SK-N-SH treated with all-trans-retinoic acid at 6 μM for 48 hours (cell line): ENCODE measurements at regions not wholly inside any gene's neighbourhood (a gene's known extent, or its start where the extent isn't known, plus 50 kb on each side); places are given as distances from the start of the nearest gene placed in this dataset.

Experiments
- ATAC-seq: fragments of 200-7000 bp; cut with Tn5 transposase; 3 replicates; pipeline ENCODE4 v1.9.1; 2020; ENCODE audit warnings: mild to moderate bottlenecking, moderate library complexity
- ARNTL ChIP-seq: fragments of 450-650 bp; formaldehyde crosslinking; IDR thresholded peaks from 2 replicates; pipeline ENCODE4 v1.5.0; 2020; ENCODE audit warnings: low read depth, mild to moderate bottlenecking, moderate library complexity, borderline replicate concordance
- BACH2 ChIP-seq: fragments of 250-450 bp; sonication (Bioruptor Pico); IDR thresholded peaks from 2 replicates; pipeline ENCODE4 v1.9.0; 2021; ENCODE audit warnings: mild to moderate bottlenecking, borderline replicate concordance
- CREB5 ChIP-seq: fragments of 250-450 bp; sonication (Bioruptor Pico); IDR thresholded peaks from 2 replicates; pipeline ENCODE4 v1.5.1; 2020; ENCODE audit warnings: low read depth, mild to moderate bottlenecking, moderate library complexity
- CSDC2 ChIP-seq: fragments of 250-450 bp; sonication (Bioruptor Pico); IDR thresholded peaks from 2 replicates; pipeline ENCODE4 v1.5.0; 2020; ENCODE audit warnings: mild to moderate bottlenecking, moderate library complexity
- CSRNP3 ChIP-seq: fragments of 250-450 bp; sonication (Bioruptor Pico); IDR thresholded peaks from 2 replicates; pipeline ENCODE4 v1.5.1; 2021; ENCODE audit warnings: mild to moderate bottlenecking, moderate library complexity
- ESRRG ChIP-seq: fragments of 250-450 bp; sonication (Bioruptor Pico); IDR thresholded peaks from 2 replicates; pipeline ENCODE4 v1.6.1; 2021; ENCODE audit warnings: mild to moderate bottlenecking
- GLIS3 ChIP-seq: fragments of 250-450 bp; sonication (Bioruptor Pico); IDR thresholded peaks from 2 replicates; pipeline ENCODE4 v1.5.0; 2020; ENCODE audit warnings: mild to moderate bottlenecking, moderate library complexity
- ISL1 ChIP-seq: fragments of 250-450 bp; sonication (Bioruptor Pico); IDR thresholded peaks from 2 replicates; pipeline ENCODE4 v2.1.2; 2022; ENCODE audit warnings: mild to moderate bottlenecking, moderate library complexity
- OSR1 ChIP-seq: fragments of 250-450 bp; sonication (Bioruptor Pico); IDR thresholded peaks from 2 replicates; pipeline ENCODE4 v1.8.0; 2022; ENCODE audit warnings: moderate library complexity, mild to moderate bottlenecking, inconsistent platforms
- PATZ1 ChIP-seq: fragments of 250-450 bp; sonication (Bioruptor Pico); IDR thresholded peaks from 2 replicates; pipeline ENCODE4 v1.8.0; 2020; ENCODE audit warnings: mild to moderate bottlenecking, moderate library complexity, borderline replicate concordance
- POU6F1 ChIP-seq: fragments of 250-450 bp; sonication (Bioruptor Pico); IDR thresholded peaks from 2 replicates; pipeline ENCODE4 v1.8.0; 2021; ENCODE audit warnings: low read depth, mild to moderate bottlenecking, moderate library complexity, borderline replicate concordance
- PPARA ChIP-seq: fragments of 250-450 bp; sonication (Bioruptor Pico); IDR thresholded peaks from 2 replicates; pipeline ENCODE4 v1.5.0; 2020; ENCODE audit warnings: mild to moderate bottlenecking, borderline replicate concordance
- RARB ChIP-seq: fragments of 250-450 bp; sonication (Bioruptor Pico); IDR thresholded peaks from 2 replicates; pipeline ENCODE4 v1.8.0; 2021; ENCODE audit warnings: mild to moderate bottlenecking, moderate library complexity
- SNAI2 ChIP-seq: fragments of 250-450 bp; sonication (Bioruptor Pico); IDR thresholded peaks from 2 replicates; pipeline ENCODE4 v1.5.0; 2020; ENCODE audit warnings: mild to moderate bottlenecking, moderate library complexity
- TCF4 ChIP-seq: fragments of 250-450 bp; sonication (Bioruptor Pico); IDR thresholded peaks from 2 replicates; pipeline ENCODE4 v1.8.0; 2021; ENCODE audit warnings: mild to moderate bottlenecking, moderate library complexity, borderline replicate concordance
- TOX ChIP-seq: fragments of 250-450 bp; sonication (Bioruptor Pico); IDR thresholded peaks from 2 replicates; pipeline ENCODE4 v1.8.0; 2021; ENCODE audit warnings: mild to moderate bottlenecking, moderate library complexity, borderline replicate concordance
- TSHZ2 ChIP-seq: fragments of 250-450 bp; sonication (Bioruptor Pico); IDR thresholded peaks from 2 replicates; pipeline ENCODE4 v1.5.0; 2020; ENCODE audit warnings: mild to moderate bottlenecking, moderate library complexity
- ZFP3 ChIP-seq: fragments of 250-450 bp; sonication (Bioruptor Pico); IDR thresholded peaks from 2 replicates; pipeline ENCODE4 v1.5.0; 2020; ENCODE audit warnings: mild to moderate bottlenecking, moderate library complexity
- ZNF565 ChIP-seq: fragments of 450-650 bp; formaldehyde crosslinking; conservative IDR thresholded peaks from 2 replicates; pipeline ENCODE4 v1.5.0; 2020; ENCODE audit warnings: low read depth, mild to moderate bottlenecking, moderate library complexity
- ZNF70 ChIP-seq: fragments of 450-650 bp; formaldehyde crosslinking; IDR thresholded peaks from 2 replicates; pipeline ENCODE4 v1.5.0; 2020; ENCODE audit warnings: mild to moderate bottlenecking, moderate library complexity
- ZNF8 ChIP-seq: fragments of 450-650 bp; formaldehyde crosslinking; IDR thresholded peaks from 2 replicates; pipeline ENCODE4 v1.5.0; 2020; ENCODE audit warnings: mild to moderate bottlenecking, moderate library complexity

- TF ChIP-seq POU6F1 (CRISPR knock-in tag) (no peak), ZFP3 (no peak), ZNF8 (CRISPR knock-in tag) (no peak), TOX (CRISPR knock-in tag) (no peak)
These were observed 93.6 kb upstream of the INSIG1 start (continued) for GRCh38 chr7:155203882-155204691.

GRCh38 chr7:155204744-155205367 is 92.8 kb upstream of the INSIG1 start:
- TF ChIP-seq TCF4, result no peak
- TF ChIP-seq BACH2 (CRISPR knock-in tag), result no peak
- no peak for TF ChIP-seq SNAI2 (CRISPR knock-in tag)
- TF ChIP-seq PATZ1 (CRISPR knock-in tag), result no peak
- no peak for TF ChIP-seq CREB5 (CRISPR knock-in tag)
- TF ChIP-seq RARB (CRISPR knock-in tag), result no peak
- no peak for TF ChIP-seq POU6F1 (CRISPR knock-in tag)
- no peak for TF ChIP-seq TSHZ2 (CRISPR knock-in tag)
- TF ChIP-seq ZNF565 (CRISPR knock-in tag), result no peak
- no peak for TF ChIP-seq ZFP3
- no peak for TF ChIP-seq ESRRG
- ATAC-seq, result no peak

GRCh38 chr7:155205368-155206317 is 92.0 kb upstream of the INSIG1 start:
- ATAC-seq, result peak; percentile 88
- TF ChIP-seq CSDC2 (CRISPR knock-in tag) (no peak), GLIS3 (CRISPR knock-in tag) (no peak), ARNTL (CRISPR knock-in tag) (no peak), ISL1 (CRISPR knock-in tag) (no peak), RARB (CRISPR knock-in tag) (no peak), PPARA (CRISPR knock-in tag) (no peak), ZNF70 (CRISPR knock-in tag) (no peak), ESRRG (no peak), TSHZ2 (CRISPR knock-in tag) (no peak), ZFP3 (no peak), CSRNP3 (CRISPR knock-in tag) (no peak), OSR1 (no peak), BACH2 (CRISPR knock-in tag) (no peak)
